ENCODE measurements at regions not wholly inside any gene's neighbourhood (a gene's known extent, or its start where the extent isn't known, plus 50 kb on each side); places are given as distances from the start of the nearest gene placed in this dataset.

GRCh38 chr3:95567346-95567745, 1247.0 kb upstream of the EPHA6 start:
- no peak for TF ChIP-seq POLR2A (IDR thresholded peaks at IDR 0.05)
- TF ChIP-seq, protein P1, sequence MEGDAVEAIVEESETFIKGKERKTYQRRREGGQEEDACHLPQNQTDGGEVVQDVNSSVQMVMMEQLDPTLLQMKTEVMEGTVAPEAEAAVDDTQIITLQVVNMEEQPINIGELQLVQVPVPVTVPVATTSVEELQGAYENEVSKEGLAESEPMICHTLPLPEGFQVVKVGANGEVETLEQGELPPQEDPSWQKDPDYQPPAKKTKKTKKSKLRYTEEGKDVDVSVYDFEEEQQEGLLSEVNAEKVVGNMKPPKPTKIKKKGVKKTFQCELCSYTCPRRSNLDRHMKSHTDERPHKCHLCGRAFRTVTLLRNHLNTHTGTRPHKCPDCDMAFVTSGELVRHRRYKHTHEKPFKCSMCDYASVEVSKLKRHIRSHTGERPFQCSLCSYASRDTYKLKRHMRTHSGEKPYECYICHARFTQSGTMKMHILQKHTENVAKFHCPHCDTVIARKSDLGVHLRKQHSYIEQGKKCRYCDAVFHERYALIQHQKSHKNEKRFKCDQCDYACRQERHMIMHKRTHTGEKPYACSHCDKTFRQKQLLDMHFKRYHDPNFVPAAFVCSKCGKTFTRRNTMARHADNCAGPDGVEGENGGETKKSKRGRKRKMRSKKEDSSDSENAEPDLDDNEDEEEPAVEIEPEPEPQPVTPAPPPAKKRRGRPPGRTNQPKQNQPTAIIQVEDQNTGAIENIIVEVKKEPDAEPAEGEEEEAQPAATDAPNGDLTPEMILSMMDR (IDR thresholded peaks at IDR 0.05), result no peak
